T-helper 2 cell treated with Interferon-gamma antibody and Interleukin-4, amounts not matched to agents 100 ng/mL and 5 ng/mL, for 36 hours (primary cell): ENCODE measurements at regions not wholly inside any gene's neighbourhood (a gene's known extent, or its start where the extent isn't known, plus 50 kb on each side); places are given as distances from the start of the nearest gene placed in this dataset.
"Not testable (repeated sequence)": the region's sequence is repeated elsewhere in the genome, so short reads cannot be mapped to it uniquely, and the experiment has no call there.

Source experiments
- intact Hi-C: fragments of 100-400 bp; cut with micrococcal nuclease; formaldehyde crosslinking; loops from one replicate; pipeline ENCODE4 v1.15.1; 2023

DNA sequence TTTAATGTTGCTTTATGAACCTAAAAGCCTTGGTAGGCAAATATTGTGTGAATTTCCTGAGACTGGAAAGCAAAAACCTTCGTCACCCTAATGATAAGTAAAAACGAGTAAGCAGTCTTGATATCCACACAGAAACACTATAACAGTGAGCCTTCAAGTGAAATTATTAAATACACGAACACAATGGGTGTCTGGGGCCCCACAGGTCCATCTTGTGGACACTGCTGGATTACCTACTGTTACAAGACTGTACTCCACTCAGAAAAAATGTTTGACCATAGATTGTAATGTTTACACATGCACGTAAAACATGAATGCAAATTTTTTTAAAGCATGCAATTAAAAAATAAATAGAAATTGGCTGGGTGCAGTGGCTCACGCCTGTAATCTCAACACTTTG is 466.9 kb downstream of the CD83 start:
- intact Hi-C loops, result no loop called here

DNA sequence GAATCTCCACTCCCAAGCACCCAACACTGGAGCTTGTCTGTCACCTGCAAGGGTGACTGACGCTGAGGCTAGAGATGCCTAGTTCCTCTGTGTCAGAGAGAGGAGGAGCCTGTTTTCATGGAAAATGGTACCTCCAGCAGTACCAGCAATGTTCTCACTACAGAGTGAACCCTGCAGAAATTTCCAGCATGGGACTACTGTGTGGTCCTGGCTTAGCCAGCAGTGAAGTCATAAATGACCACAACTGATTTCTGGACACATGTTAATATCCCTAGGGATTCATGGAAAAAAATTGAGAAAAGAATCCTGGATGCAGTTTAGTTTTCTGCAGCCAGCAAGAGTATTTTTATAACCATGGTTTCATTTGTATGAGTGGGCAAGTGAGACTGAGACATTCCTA is 468.1 kb downstream of the CD83 start:
- intact Hi-C loops, result no loop called here

DNA sequence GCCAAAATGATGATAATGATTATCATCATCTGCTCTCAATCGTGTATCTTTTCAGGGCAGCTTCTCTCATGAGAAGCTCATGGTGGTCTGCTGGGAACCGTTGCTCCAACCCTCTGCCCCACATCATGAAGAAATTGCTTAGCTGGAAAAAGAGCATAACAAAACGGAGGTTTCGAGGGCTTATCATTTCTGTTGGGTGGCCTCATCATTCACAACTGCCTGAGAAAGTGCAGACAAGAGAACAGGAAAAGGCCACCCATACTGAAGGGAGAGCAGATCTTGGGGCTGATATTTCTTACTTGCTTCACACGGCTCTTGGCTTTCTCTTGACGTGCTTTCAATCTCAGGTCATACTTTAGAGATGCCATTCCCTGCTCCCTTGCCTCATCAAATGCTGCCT is 471.6 kb downstream of the CD83 start:
- intact Hi-C loops, result no loop called here

DNA sequence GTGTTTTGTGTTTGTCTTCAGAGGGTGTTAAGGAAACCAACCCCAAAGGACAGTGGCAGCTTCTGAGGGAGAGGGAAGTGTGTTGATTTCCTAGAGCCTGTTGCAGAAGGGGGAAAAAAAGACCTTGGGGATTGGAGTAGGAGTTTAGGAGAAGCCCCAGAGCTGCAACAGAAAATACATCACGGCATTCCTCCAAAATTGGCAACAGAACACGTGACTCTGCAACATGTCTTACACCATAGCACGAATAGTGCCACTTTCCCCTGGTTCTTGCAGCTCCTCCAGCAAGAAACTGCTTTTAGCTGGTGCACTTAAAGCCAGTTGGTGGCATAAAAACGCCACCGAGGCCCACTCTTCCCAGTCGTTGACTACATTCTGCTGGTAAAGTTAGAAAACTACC is 473.0 kb downstream of the CD83 start:
- intact Hi-C loops, result no loop called here

DNA sequence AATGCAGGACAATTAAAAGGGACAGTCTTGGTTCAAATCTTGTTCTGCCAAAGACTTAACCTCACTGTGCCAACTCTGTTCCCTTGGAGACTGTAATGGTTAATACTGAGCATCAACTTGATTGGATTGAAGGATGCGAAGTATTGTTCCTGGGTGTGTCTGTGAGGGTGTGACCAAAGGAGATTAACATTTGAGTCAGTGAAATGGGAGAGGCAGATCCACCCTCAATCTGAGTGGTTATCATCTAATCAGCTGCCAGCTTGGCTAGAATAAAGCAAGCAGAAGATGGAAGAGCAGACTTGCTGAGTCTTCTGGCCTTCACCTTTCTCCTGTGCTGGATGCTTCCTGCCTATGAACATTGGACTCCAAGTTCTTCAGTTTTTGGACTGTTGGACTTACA is 474.4 kb downstream of the CD83 start:
- intact Hi-C loops, result no loop called here

DNA sequence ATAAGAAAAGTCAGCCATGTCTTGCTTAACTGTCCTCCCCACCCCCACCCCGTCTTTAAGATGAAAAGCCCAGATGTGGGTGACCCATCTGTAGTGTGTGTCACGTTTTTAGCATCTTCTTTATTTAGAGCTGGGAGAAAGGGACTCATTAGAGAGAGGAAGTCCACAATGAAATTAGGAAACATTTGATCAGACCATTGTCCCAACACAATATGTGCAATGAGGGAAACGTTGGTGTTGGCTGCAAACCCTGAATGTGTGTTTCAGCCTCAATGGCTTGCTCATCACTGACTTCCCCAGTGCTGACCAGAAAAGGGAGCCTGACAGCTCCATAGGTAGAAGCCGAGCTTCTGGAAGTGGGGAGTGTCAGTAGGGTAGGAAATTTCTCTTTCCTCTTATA is 475.7 kb downstream of the CD83 start:
- intact Hi-C loops, result no loop called here

DNA sequence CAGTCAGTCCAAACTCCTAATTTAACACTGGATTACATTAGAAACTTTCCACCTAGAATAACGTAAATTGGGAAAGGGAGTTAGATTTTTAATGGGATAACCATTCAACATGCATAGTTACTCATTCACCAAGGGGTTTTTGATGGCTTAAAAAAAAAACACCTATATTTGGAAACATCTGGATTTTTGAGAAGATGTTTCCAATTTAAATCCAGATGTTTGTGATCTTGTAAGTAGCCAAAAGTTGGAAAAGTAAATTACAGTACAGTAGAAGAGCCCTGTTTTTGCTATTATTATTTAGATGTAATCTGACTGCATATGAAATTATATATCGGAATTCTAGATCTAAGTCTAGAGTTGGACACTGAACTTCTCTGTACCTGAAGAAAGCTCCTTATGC is 478.2 kb downstream of the CD83 start:
- intact Hi-C loops, result no loop called here

DNA sequence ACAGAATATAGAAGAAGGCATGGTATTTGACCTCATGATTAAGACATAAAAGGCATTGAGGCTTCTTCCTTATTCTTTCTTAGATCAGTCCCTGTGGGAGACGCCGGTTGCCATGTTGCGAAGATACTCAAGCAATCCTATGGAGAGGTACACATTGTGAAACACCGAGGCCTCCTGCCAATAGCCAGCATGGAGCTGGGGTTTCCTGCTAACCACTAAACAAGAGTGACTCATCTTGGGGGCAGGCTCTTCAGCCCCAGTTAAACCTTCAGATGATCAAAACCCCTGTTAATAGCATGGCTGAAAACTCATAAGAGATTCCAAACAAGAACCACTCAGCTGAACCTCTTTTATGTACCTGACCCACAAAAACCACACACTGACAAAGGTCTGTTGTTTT is 478.8 kb downstream of the CD83 start:
- intact Hi-C loops, result no loop called here

DNA sequence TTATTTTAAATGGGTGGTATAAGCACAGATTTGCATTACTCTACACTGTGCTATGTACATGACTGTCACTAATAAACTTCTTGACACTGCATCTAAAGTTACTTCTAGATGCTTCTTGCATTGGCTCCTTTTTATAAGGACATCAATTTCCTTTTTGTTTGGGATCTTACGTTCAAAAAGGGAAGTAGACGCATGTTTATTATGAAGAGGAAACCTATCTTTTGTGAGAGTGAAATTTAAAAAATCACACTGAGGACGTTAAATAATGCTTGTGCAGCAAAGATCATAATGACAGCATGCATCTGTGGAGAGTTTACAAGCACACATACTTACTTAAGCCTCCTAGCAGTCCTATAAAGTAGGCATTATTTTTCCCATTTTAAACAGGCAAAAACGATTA is 479.5 kb downstream of the CD83 start:
- intact Hi-C loops, result no loop called here

DNA sequence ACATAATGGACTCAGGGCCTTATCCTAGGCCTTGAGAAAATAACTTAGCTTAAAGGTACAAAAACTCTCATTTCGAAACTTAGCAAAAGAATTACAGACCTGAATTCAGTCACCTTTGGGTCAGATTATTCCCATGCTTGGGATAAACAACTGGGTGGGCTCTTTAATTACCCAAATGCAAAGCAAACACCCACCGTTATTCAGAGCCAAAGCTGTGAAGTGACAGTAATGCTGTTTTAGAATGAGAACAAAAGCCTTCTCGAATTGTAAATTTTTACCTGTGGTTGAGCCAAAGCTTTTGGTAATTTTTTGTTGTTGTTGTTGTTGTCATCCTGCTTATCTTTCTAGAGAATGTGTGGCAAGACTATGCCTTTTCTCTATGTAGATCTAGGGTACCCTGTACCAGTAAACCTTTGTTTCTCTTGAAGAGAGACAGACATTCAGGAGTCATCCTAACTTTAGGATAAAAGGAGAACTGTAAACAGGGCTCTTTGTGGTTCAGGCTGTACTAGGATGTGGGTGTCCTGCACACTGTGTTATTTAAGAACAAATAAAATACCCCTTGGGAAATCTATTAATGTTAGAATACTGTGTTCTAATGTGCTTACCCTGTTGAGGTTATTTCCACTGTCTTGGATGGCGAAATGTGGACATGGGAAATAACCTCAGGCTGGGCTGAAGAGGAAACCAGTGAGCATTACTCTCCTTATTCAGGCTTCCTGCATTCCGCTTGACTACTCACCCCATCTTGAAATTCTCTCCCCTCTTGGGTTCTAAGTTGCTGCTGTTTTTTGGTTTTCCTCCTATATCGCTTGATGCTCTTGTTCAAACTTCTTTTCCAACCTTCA is 480.7 kb downstream of the CD83 start:
- intact Hi-C loops, result no loop called here

DNA sequence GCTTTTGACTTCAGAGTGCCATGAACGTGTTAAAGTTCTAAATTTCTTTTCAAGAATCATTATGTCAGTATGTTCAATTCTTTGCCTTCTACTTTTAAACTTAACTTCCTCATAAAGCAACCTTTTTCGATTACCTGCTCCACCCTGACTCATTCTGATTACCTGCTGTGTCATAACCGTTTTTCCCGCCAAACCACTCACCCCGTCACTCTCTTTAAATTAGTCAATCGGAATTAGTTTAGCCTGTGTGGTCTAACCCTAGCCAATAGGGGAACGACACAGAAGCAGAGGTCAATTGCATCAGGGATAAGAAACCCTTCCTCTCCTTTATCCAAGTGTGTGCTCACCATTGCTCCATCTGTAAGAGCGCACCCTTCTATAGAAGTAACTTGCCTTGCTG is 482.7 kb downstream of the CD83 start:
- intact Hi-C loops, result not testable (repeated sequence)

DNA sequence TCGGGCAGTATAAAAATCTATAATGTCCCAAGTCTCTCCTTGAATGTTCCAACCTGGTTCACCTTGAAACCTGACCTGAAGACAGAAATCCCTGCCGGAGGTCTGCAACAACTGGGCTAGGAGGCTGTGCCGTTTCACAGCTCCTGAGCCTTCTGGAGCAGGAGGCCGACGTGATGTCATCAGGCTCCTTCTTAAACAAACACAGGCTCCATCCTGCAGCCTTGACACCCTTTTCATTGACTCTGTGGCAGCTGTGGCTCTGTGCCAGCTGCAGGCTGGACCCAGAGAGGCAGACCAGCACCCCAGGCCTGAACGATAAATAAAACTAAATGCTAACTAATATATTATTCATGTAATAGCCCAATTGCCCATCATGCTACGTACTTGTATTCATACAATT is 483.9 kb downstream of the CD83 start:
- intact Hi-C loops, result no loop called here

DNA sequence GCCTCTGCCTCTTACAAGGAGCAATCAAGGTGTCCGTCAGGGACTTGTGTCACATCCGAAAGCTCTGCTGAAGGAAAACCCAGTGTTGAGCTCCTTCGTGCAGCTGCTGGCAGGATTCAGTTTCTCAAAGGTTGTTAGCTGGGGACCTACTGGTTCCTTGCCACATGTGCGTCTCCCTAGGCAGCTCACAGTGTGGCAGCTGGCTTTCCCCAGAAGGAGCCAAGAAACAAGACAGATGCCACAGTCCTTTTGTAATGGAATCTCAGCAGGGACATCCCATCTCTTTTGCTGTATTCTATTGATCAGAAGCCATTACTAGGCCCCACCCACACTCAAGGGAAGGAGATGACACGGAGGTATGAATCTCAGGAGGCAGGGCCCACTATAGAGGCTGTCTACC is 488.8 kb downstream of the CD83 start:
- intact Hi-C loops, result no loop called here

DNA sequence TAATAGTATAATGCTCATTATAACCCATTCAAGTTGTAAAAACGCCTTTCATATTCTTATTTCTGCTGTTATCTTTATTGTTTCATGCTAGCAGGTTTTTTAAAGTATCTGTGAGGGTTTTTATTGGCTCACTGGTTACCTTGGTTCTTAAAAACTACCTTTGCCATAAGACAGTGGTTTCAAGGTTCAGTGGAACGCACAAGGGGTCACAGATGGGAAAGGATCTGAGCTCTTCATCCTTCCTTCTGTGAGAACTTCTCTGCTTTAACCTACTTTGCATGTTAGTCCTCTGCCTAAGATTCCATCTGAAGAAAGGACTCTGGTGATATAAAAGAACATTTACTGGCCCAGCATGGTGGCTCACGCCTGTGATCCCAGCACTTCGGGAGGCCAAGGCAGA is 492.6 kb downstream of the CD83 start:
- intact Hi-C loops, result no loop called here

DNA sequence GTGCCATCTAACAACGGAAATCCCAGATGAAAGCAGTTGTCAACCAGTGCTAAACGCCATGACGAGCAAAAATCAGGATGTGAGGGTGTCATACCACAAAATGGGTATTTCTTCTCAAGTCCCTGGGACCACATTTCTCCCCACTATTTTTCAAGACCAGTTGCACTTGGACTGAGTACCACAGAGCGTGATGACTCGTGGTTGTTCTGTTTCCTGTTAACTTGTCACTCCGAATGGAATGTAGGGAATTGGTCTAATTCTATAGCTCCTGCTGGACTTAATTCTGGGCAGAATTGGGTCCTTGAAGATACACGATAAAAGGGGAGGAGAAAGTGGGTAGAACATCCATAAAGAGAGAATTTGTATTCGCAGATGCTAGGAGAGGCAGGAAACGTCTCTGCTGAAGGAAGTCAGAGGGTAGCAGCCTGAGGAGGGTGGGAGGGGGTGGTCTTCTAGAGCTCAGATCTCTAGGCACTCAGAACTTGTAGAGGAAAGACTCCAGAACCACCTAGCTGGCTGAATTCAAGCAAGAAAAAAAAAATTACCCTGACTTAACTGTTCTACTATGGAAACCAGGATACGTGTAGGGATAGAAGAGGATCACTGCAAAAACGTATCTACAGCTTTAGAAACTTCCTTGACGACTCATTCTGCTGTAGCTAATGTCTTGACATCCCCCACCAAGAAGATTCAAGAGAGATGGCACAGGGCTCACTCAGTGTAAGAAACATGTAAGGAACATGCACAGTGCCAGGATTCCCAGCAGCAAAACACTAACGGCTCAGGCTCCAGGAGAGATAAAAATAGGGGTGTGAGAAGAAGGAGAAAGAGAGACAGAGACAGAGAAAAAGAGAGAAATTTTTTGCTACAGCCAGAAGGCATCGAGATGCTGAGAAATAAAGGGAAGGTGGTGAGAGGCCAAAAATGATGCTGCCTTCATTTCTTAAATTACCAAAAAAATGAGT is 494.7 kb downstream of the CD83 start:
- intact Hi-C loops, result no loop called here

DNA sequence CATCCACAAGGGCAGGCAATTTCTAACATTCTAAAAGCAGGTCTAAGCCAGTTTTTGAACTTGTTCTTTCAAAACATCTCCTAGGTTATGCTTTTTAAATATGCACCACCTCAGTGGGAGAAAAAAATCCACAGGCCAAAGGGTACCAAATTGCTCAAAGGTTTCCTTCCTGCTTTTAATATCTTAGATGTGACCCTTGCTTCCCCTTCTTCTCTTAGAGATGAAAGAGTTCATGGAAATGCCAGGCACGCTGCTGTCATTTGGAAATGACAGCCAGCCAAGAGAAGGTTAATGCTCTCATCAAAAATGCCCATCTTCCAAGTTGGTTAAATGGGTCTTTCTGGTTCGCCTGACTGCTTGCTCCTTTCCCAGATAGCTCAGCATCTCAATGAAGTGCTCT is 497.1 kb downstream of the CD83 start:
- intact Hi-C loops, result no loop called here

DNA sequence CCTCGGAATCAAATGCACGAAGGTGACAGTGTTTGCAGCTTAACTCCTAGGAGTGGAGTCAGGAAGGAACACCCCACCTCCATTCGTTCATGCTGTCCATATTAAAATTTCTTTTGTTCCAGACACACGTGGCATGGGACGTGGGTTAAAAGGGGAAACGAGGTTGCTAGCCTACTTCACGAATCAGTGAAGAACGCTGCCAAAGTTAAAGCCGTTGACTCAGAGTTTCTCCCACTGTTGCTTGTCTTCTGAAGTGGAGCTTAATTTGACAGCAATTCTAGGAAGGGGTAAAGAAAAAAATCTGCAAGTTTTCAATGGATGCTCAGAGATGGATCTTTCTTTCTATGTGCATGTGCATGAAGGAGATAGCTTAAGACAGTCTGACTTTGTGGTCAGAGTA is 499.1 kb downstream of the CD83 start:
- intact Hi-C loops, result no loop called here

DNA sequence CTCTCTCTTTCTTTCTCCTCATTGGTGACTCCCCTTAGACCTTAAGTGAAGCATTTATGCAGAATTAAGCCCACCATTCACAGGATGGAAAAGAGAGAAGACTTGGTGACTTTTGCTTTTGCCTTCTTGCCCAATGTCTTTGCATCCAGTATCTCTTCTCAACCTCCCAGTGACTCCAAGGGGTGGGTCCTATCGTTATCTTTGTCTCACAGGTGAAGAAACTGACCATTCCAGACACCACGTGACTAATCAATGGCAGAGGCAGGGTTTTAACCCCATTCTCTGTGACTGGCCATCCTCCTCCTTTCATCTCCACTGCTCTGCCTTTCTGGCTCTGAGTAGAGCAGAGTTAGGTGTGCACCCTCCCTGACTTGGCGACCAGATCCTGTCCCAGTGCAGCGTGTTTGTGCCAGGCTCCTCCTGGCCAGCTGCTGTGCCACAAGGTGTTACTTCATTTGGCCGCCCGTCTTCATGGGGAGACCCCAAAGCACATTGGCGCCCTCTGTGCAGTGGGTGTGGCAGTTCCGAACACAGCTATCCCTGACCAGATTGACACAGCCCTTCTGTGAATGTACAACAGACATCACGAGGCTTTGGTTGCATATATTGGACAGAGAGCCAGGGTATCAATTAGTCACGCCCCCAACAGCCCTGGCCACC is 501.3 kb downstream of the CD83 start:
- intact Hi-C loops, result no loop called here

DNA sequence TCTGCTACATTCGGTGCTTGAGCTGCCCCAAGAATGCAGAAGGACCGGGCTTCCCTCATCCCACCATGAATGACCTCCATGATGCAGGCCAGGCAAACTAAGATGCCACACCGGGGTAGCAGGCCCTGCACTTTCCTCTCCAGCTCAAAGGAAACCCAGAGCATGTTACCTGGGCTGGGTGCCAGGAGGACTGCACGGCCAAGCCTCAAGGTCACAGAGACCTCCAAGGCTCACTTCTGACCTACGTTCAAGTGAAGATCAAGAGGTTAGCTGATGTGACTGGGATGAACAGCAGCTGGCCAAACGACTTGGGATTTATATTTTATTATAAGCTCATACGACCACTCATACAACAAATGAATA is 501.8 kb downstream of the CD83 start:
- intact Hi-C loops, result no loop called here

DNA sequence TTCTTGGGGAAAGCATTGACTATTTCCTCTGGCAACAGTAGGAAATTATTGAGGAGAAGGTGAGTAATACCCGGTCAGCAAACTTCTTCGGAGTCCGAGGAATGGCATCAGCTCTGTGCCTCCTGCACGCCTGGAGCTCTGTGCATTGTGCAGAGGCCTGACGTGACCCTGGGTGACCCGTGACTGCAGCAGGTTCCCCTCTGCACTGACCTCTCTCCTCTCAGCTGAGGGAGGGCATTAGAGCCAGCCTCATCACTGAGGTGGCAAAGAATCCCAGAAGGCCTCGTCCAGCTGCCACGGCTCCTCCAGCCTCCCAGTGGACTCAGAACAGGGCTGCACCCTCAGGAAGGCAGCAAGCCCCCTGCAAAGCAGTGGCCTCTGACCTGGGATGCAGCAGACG is 502.9 kb downstream of the CD83 start:
- intact Hi-C loops, result no loop called here

DNA sequence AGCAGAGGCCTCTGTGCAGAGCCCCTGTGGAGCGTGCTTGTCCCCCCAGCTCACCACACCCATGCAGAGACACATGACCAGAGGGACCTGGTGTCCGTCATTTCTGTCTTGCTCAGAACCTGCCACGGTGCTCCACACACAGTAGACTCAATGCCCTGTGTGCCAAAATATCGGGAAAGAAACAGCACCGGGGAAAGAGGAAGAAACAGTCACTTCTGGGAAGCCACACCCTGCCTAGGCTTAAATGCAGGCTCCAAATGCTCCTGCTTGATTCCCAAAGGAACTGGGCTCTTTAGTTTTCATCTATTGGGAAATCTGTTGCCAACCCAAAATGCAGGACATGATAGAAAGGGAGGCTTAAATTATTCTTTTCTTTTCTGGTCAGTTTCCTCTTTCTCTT is 503.9 kb downstream of the CD83 start:
- intact Hi-C loops, result no loop called here

DNA sequence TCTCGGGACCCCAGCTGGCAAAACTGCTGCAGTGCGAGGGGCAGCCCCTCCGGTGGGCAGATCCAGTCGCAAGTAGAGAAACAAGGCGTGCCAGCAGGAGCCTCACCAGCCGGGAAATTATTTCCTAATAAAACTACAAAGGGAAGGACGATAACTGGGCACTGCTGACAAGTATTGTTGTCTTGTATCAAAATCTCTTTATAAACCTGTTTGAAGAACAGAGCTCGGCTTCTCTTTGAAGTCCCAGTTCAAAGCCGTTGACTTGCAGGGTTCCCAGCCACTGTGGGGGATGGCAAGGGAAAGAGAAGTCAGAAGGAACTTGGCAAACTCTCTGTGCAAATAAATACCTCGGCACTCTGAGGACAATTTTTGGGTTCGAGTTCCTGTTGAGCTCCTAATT is 504.5 kb downstream of the CD83 start:
- intact Hi-C loops, result no loop called here
